HepG2 (cell line): ENCODE measurements at regions not wholly inside any gene's neighbourhood (a gene's known extent, or its start where the extent isn't known, plus 50 kb on each side); places are given as distances from the start of the nearest gene placed in this dataset.

Experiments used
- EP300 ChIP-seq, 3 experiments: sonication (generic) in 1 of 3; formaldehyde crosslinking in 1 of 3; IDR thresholded peaks; 2 replicates each; pipeline versions ENCODE4 v1.5.1 to v1.6.1; 2011 to 2020; ENCODE audit warnings: low read depth in 2 of 3, low read length in 2 of 3, borderline replicate concordance in 1 of 3, improper control_type of control experiment in 1 of 3, mild to moderate bottlenecking in 1 of 3, missing genetic modification reagents in 1 of 3, moderate library complexity in 1 of 3
- GTF3A ChIP-seq: sonication (generic); formaldehyde crosslinking; conservative IDR thresholded peaks from 2 replicates; pipeline ENCODE4 v1.4.0; 2020; ENCODE audit warnings: mild to moderate bottlenecking, missing genetic modification reagents
- PRDM15 ChIP-seq: sonication (generic); formaldehyde crosslinking; IDR thresholded peaks from 2 replicates; pipeline ENCODE4 v1.4.0; 2020; ENCODE audit warnings: missing genetic modification reagents
- ZNF580 ChIP-seq: IDR thresholded peaks from 2 replicates; pipeline ENCODE4 v1.6.1; 2016; ENCODE audit warnings: low read depth, borderline replicate concordance

GRCh38 chr15:98075441-98075840 lies 114.9 kb downstream of the ARRDC4 start:
- TF ChIP-seq ZNF580 (CRISPR knock-in tag) (no peak), PRDM15 (CRISPR knock-in tag) (no peak), GTF3A (no peak), EP300 (IDR thresholded peaks at IDR 0.05; ENCODE audit: low read depth in 2 of 2, low read length in 2 of 2) (no peak), EP300 (CRISPR knock-in tag; IDR thresholded peaks at IDR 0.05; ENCODE audit: borderline replicate concordance) (no peak)
